Stomach (tissue), 8 donors: ENCODE measurements at regions not wholly inside any gene's neighbourhood (a gene's known extent, or its start where the extent isn't known, plus 50 kb on each side); places are given as distances from the start of the nearest gene placed in this dataset.
A peak's percentile ranks its signal among the peaks of the same experiment; 100 is the strongest.

Experiments
- DNase-seq, 2 donors: peaks; one replicate each; pipeline versions ENCODE4 v3.0.0 to v3.0.0-alpha.2; 2013 to 2019
- H3K27ac ChIP-seq, 5 donors: fragments of 200-600 bp in 4 of 5; sonication (generic) in 4 of 5; one replicate each; pipeline ENCODE4 v1.5.1; 2013 to 2019; ENCODE audit warnings: mild to moderate bottlenecking in 1 of 5, moderate library complexity in 1 of 5
- H3K27me3 ChIP-seq, 3 donors: fragments of 200-600 bp; sonication (generic); one replicate each; pipeline ENCODE4 v1.5.1; 2017 to 2019; ENCODE audit warnings: mixed run types in 1 of 3
- H3K36me3 ChIP-seq, 4 donors: fragments of 200-600 bp; sonication (generic); 1 replicate in 3 of 4; 2 replicates in 1 of 4; pipeline ENCODE4 v1.5.1; 2016 to 2019
- H3K4me1 ChIP-seq, 4 donors: fragments of 200-600 bp; sonication (generic); one replicate each; pipeline ENCODE4 v1.5.1; 2016 to 2019
- H3K4me3 ChIP-seq, 4 donors: fragments of 200-600 bp; sonication (generic) in 3 of 4; one replicate each; pipeline ENCODE4 v1.5.1; 2016 to 2019; ENCODE audit warnings: mild to moderate bottlenecking in 1 of 4
- H3K9me3 ChIP-seq, 4 donors: fragments of 200-600 bp; sonication (generic); one replicate each; pipeline ENCODE4 v1.5.1; 2016 to 2019
- EP300 ChIP-seq: sonication (generic); formaldehyde crosslinking; IDR thresholded peaks from one replicate; pipeline ENCODE4 v1.6.1; 2017; ENCODE audit warnings: antibody characterized with exemption
- POLR2A ChIP-seq, 4 donors: fragments of 450-650 bp; IDR thresholded peaks; one replicate each; pipeline ENCODE4 v1.6.1; 2016; ENCODE audit warnings: antibody characterized with exemption in 4 of 4, control low read depth in 2 of 4, mild to moderate bottlenecking in 1 of 4, moderate library complexity in 1 of 4
- POLR2AphosphoS5 ChIP-seq, 3 donors: sonication (generic); formaldehyde crosslinking; IDR thresholded peaks; one replicate each; pipeline ENCODE4 v1.6.1; 2016; ENCODE audit warnings: antibody characterized with exemption in 3 of 3
- WGBS, 5 donors: extraction: QIAGEN DNeasy Blood & Tissue Kit in 3 of 5; methylation state at CpG; one replicate each; pipeline versions ENCODE4 v1.1.5 to v1.1.7; 2013 to 2018; 5-methylcytosine and 5-hydroxymethylcytosine counted together
- intact Hi-C: fragments of 100-400 bp; cut with DNase I; formaldehyde crosslinking; loops from one replicate; pipeline ENCODE4 v1.15.1; 2023; ENCODE audit warnings: low total_unique reads
- TF ChIP-seq, protein P1 (sequence below), 7 experiments: fragments of 450-650 bp in 4 of 7; fragments of 200-600 bp in 3 of 7; sonication (generic) in 3 of 7; IDR thresholded peaks; one replicate each; pipeline ENCODE4 v1.5.1; 2016 to 2019; ENCODE audit warnings: antibody characterized with exemption in 7 of 7, control low read depth in 2 of 7, mild to moderate bottlenecking in 1 of 7
- donor health status: healthy with polysubstance abuse.
- donor health status: Bipolar disorder and iron deficiency.
- donor health status: healthy.

GRCh38 chr11:70578831-70579230 lies 180.5 kb downstream of the CTTN start:
- intact Hi-C loops: no loop called here

DNA sequence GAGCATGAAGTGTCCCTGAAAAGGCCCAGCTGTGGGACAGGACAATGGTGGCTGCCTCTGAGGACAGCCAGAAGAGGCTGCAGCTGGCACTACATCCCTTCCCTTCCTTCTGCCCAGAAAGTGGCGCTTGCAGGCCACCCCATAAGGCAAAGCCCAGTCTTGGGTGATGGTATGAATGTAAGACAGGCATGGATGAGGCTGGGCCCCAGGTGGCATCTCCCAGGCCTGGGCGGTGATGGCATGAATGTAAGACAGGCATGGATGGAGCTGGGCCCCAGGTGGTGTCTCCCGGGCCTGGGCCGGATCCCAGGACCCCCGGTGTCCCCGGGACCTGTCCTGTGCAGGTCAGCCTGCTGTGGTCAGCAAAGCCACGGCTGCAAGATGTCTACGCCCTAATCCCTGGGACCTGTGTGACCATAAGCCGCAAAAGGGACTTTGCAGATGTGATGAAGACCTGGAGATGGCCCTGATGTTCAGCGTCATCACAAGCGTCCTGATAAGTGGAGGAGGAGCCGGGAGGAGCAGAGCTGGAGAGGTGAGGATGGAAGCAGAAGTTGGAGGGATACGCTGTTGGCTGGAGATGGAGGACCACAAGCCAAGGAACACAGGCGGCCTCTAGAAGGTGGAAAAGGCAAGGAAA lies 181.1 kb downstream of the CTTN start:
- H3K27ac ChIP-seq: no peak overlapping the region
- no peaks in the 10 kb centered on the region for H3K4me1 ChIP-seq
- no peak overlapping the region for H3K4me3 ChIP-seq
- no peak for DNase-seq
- no peaks in the 10 kb centered on the region for H3K9me3 ChIP-seq
- WGBS, 5 donors: 91 to 95% (median 92%) methylated on average over 13 to 14 of the region's 14 CpGs
- intact Hi-C loops: no loop called here
- no peaks in the 10 kb centered on the region for H3K36me3 ChIP-seq
- TF ChIP-seq POLR2A (IDR thresholded peaks at IDR 0.05) (no peak), POLR2AphosphoS5 (IDR thresholded peaks at IDR 0.05) (no peak), EP300 (no peak)
- TF ChIP-seq, protein P1, sequence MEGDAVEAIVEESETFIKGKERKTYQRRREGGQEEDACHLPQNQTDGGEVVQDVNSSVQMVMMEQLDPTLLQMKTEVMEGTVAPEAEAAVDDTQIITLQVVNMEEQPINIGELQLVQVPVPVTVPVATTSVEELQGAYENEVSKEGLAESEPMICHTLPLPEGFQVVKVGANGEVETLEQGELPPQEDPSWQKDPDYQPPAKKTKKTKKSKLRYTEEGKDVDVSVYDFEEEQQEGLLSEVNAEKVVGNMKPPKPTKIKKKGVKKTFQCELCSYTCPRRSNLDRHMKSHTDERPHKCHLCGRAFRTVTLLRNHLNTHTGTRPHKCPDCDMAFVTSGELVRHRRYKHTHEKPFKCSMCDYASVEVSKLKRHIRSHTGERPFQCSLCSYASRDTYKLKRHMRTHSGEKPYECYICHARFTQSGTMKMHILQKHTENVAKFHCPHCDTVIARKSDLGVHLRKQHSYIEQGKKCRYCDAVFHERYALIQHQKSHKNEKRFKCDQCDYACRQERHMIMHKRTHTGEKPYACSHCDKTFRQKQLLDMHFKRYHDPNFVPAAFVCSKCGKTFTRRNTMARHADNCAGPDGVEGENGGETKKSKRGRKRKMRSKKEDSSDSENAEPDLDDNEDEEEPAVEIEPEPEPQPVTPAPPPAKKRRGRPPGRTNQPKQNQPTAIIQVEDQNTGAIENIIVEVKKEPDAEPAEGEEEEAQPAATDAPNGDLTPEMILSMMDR (IDR thresholded peaks at IDR 0.05): no peak
- H3K27me3 ChIP-seq: no peaks in the 10 kb centered on the region

More at GRCh38 chr11:70578831-70579230, 180.5 kb downstream of the CTTN start:
- no peaks in the 10 kb centered on the region for H3K9me3 ChIP-seq
- H3K27ac ChIP-seq: no peak overlapping the region
- H3K27me3 ChIP-seq: no peaks in the 10 kb centered on the region
- no peak overlapping the region for H3K4me3 ChIP-seq
- 83 to 95% (median 89%) methylated on average over 9 of the region's 9 CpGs for WGBS, 5 donors
- TF ChIP-seq POLR2AphosphoS5 (IDR thresholded peaks at IDR 0.05) (no peak), EP300 (no peak), POLR2A (IDR thresholded peaks at IDR 0.05) (no peak)
- TF ChIP-seq, protein P1 (IDR thresholded peaks at IDR 0.05): no peak
- no peak for DNase-seq
- no peaks in the 10 kb centered on the region for H3K4me1 ChIP-seq
- H3K36me3 ChIP-seq: no peaks in the 10 kb centered on the region

DNA sequence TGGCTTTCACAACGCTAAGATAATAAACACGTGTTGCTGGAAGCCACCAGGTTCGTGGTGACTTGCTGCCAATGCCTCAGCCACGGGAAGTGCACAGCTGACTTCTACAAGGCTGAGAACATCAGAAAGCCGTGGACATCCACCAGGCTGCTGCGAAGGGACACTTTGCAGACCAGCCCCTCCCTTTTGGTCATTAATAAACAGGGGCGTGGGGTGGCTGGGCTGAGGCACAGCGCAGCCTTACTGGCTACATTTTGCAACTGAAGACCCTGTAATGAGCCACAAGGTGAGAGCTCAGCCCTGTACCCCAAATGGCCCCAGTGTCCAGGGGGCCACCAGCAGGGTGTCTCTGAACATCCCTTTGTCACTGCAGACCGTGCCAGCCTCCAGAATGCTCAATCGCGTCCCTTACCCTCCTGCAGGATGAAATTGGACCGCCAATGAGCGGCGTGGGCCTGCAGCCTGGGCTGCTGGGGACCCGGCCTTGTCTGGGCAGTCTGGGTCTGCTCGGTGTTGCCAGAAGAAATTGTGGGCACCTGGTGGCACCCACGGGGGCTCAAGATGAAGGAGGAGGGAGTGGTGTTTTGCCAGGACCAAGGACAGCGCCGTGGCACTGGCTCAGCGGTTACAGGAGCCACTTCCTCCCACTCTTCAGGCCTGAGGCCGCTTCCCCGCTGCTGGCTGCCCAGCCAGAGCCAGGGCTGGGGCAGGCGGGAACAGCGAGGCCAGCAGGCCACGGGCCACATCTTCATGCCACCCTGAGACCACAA lies 181.9 kb downstream of the CTTN start:
- H3K4me1 ChIP-seq: no peaks in the 10 kb centered on the region
- H3K36me3 ChIP-seq: no peaks in the 10 kb centered on the region
- intact Hi-C loops: no loop called here
- H3K27me3 ChIP-seq: no peaks in the 10 kb centered on the region
- H3K27ac ChIP-seq: no peak overlapping the region
- no peaks in the 10 kb centered on the region for H3K9me3 ChIP-seq
- 75 to 81% (median 77%) methylated on average over 19 to 25 of the region's 25 CpGs for WGBS, 5 donors
- TF ChIP-seq POLR2A (IDR thresholded peaks at IDR 0.05): no peak
- TF ChIP-seq, protein P1 (IDR thresholded peaks at IDR 0.05): no peak
- TF ChIP-seq POLR2AphosphoS5 (IDR thresholded peaks at IDR 0.05): no peak
- no peak for TF ChIP-seq EP300
- DNase-seq: peak in 1 of 2 donors; percentile 37
- H3K4me3 ChIP-seq: no peak overlapping the region

DNA sequence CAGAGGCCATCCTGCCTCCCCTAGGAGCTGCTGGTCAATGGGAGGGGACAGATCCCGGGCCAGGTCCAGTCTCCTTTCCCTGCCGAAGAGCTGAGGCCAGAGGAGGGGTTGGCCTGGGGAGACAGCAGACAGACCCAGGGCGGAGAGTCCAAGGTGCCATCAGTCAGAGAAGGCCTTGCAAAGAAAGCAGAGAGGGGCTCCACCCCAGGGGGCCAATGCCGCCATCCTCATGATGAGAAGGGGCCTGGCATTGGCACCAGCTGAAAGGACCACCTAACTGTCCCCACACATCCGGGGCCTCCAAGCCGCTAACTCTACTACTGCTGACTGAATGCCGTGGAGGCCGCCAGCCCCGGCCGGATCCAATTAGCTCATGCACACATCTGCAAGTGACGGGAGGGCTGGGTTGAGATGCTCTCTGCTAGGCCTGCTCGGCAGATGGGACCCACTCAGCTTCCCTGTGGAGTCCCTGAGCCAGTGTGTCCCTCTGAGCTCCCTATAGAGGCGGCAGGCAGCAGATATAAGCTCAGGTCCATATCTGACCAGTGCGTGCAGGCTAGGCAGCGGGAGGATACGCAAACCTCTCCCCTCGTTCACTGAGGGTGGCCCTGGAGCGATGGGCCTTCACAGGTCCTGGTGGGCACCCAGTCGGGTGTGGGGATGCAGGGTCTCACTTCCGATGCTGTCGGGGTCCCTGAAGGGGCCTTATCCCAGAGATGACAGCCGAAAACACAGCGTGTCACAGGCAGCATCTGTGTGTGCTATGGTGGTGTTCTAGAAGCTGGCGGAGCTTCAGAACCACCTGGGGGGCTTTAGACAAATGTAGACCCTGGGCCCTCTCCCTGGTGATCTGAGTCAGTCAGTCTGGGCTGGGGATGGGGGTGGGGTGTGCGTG lies 183.9 kb downstream of the CTTN start:
- Histone ChIP-seq H3K9me3 (no peaks in the 10 kb centered on the region), H3K4me3 (no peak overlapping the region), H3K4me1 (no peaks in the 10 kb centered on the region), H3K27me3 (no peaks in the 10 kb centered on the region), H3K27ac (no peak overlapping the region), H3K36me3 (no peaks in the 10 kb centered on the region)
- TF ChIP-seq POLR2AphosphoS5 (IDR thresholded peaks at IDR 0.05): no peak
- no peak for TF ChIP-seq POLR2A (IDR thresholded peaks at IDR 0.05)
- TF ChIP-seq, protein P1 (IDR thresholded peaks at IDR 0.05): no peak
- no peak for TF ChIP-seq EP300
- 89 to 95% (median 94%) methylated on average over 14 to 25 of the region's 25 CpGs for WGBS, 5 donors
- no peak for DNase-seq
- intact Hi-C loops: no loop called here
